ENCODE measurements at regions not wholly inside any gene's neighbourhood (a gene's known extent, or its start where the extent isn't known, plus 50 kb on each side); places are given as distances from the start of the nearest gene placed in this dataset.
"Not testable (repeated sequence)": the region's sequence is repeated elsewhere in the genome, so short reads cannot be mapped to it uniquely, and the experiment has no call there.

DNA sequence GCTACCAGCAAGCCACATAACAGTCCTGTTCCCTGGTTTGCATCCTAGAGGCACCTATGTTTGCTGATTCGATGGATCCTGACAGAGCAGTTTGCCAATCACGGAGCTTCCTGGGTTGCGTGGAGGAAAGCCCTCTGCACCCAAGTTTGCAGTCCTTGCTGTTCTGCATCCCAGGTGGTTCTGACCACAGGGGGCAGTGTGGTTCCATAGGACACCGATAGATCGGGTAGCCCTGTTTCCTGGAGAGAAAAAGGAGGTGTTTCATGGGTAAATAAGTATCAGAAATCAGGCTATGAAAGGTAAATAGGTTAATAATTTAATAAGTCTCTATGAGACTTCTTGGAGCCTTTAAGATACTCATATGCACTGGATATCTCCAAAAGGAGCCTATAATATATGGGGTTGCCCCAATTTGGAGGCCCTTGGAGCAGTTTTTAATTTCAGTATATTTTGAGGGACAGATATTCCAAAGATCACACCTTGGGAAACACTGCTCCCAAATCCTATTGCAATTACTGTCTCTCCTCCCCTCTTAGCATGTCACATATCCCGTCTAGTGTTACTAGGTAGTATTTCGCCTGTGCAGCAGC lies 194.6 kb upstream of the TPM1 start:
- intact Hi-C loops (cut with micrococcal nuclease): loop anchor here (1.0 kb wide), 1 partner anchor 245 kb away; no protein-coding TSS in a partner anchor

- intact Hi-C loops (cut with micrococcal nuclease): loop anchor here (1.0 kb wide), 1 partner anchor 245 kb away; no protein-coding TSS in a partner anchor
These were observed 193.9 kb upstream of the TPM1 start for GRCh38 chr15:62848632-62849050.

- intact Hi-C loops (cut with micrococcal nuclease): no loop called here
These were observed 193.0 kb upstream of the TPM1 start for GRCh38 chr15:62849316-62850106.

DNA sequence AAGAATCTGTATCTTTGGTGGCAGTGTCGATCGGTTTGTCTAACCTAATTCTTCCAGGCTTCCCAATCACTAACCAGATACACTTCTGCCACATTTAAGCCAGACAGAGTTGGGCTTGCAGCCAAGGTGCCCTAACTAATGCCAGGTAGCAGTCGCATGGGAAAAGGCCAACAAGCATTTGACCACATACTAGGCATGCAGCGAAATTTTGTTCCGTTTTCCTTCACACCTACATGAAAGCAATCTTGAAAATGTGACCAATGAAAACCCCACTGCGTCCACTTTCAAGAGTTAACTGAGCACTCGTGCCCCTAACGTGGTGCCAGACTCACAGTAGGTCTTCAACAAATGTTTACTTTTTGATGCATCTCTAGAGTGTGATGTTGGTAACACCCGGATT lies 192.2 kb upstream of the TPM1 start:
- intact Hi-C loops (cut with micrococcal nuclease): no loop called here

- intact Hi-C loops (cut with micrococcal nuclease): no loop called here
These were observed 191.7 kb upstream of the TPM1 start for GRCh38 chr15:62850791-62851291.

DNA sequence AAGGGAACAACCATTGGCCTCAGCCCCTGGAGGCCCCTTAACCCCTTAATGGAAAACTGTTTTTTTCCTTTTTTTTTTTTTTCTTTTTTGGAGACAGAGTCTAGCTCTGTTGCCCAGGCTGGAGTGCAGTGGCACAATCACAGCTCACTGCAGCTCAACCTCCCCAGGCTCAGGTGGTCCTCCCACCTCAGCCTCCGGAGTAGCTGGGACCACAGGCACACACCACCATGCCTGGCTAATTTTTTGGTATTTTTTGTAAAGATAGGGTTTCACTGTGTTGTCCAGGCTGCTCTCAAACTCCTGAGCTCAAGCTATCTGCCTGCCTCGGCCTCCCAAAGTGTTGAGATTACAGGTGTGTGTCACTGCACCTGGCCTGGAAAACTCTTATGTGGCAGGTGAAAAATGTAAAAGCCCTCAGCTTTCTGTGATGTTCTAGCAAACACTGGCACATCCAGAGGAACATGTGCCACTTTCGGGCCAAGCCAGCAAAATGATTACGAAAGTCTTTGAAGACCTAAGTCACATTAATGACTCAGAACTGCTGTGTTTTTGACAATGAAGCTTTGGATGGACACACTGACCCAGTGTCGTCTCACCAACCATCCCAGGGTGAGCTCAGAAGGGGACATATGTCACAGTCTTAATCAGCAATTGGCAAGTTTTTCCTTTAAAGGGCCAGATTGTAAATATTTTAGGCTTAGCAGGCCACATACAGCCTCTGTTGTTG lies 189.3 kb upstream of the TPM1 start:
- intact Hi-C loops (cut with micrococcal nuclease): no loop called here

- intact Hi-C loops (cut with micrococcal nuclease): no loop called here
These were observed 188.7 kb upstream of the TPM1 start for GRCh38 chr15:62853841-62854225.

GRCh38 chr15:62854420-62855084 lies 188.0 kb upstream of the TPM1 start:
- intact Hi-C loops (cut with micrococcal nuclease): no loop called here

DNA sequence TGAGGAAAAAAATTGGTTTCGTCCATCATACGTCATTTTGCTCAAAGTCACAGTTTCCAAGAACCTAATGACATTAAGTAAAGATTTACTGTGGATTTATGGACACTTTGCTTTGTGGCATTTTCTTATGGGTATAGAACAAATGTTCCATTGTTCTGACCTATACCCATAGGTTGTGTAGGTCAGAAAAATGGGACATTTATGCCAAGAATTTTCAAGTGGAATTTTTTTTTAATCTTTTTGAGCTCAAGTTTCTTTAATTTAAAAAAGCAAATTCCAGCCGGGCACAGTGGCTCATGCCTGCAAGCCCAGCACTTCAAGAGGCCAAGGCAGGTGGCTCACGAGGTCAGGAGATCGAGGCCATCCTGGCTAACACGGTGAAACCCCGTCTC lies 187.5 kb upstream of the TPM1 start:
- intact Hi-C loops (cut with micrococcal nuclease): no loop called here

DNA sequence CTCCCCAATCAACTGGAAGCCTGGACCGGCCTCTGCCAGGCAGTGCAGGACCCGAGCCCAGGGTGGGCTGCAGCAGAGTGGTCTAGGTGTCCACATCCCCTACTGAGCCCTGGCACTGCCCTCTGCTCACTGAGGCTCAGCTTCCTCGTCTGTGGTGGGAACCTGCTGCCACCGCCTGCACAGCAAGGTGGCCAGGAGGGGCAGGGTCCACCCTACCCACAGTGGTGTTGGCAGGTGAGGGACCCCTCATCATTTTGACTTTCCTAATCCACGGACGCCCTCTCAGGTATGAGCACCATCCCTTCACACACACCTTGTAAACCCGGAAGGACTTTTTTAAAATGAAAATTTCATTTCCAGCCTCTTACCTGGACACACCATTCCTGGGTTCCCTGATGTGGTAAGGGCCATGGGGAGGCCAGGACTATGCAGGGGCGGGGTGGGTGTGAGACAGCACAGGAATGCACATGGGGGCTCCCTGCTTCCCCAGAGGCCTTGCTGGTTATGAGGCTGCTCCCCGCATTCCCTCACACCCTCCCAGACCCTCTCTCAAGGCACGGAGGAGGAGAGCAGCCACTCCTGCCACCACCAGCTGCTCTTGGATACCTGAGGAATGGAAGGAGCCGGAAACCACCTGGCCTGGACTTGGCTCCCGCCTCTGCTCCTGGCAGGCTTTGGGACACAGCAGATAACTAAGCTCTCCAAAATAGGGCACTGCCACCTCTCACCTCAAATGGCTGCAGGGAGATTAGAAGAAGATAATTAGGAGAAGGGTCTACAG lies 185.9 kb upstream of the TPM1 start:
- intact Hi-C loops (cut with micrococcal nuclease): no loop called here

GRCh38 chr15:62857411-62857853 lies 185.1 kb upstream of the TPM1 start:
- intact Hi-C loops (cut with micrococcal nuclease): no loop called here

GRCh38 chr15:62858343-62858742 lies 184.2 kb upstream of the TPM1 start:
- intact Hi-C loops (cut with micrococcal nuclease): no loop called here

DNA sequence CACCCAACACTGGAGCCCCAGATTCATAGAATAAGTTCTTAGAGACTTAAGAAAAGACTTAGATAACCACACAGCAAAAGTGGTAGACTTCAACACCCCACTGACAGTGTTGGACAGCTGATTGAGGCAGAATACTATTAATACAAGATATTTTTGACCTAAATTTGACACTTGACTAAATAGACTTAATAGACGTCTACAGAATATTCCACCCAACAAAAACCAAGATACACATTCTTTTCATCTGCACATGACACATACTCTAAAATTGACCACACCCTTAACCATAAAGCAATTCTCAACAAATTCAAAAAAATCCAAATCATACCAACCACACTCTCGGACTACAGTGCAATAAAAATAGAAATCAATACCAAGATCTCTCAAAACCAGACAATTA lies 179.8 kb upstream of the TPM1 start:
- intact Hi-C loops (cut with micrococcal nuclease): no loop called here

- intact Hi-C loops (cut with micrococcal nuclease): no loop called here
These were observed 176.2 kb upstream of the TPM1 start for GRCh38 chr15:62866366-62866765.

GRCh38 chr15:62867844-62868243 lies 174.7 kb upstream of the TPM1 start:
- intact Hi-C loops (cut with micrococcal nuclease): no loop called here

DNA sequence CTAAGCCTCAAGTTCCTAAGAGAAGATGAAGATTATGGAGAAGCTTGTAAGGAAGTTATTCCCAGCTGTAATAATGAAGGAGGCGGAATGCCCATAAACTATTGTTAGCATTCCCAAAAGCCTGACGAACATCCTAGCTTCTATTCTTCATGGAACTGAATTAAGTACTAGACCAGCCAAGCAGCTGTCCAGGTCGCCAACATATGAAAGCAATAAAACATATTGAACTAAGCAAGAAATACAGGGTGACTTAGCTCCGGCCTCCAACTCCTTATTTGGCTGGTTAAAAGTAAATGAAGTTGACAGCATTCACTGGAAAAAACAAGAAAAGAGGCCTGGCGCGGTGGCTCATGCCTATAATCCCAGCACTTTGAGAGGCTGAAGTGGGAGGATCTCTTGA lies 174.0 kb upstream of the TPM1 start:
- intact Hi-C loops (cut with micrococcal nuclease): no loop called here

DNA sequence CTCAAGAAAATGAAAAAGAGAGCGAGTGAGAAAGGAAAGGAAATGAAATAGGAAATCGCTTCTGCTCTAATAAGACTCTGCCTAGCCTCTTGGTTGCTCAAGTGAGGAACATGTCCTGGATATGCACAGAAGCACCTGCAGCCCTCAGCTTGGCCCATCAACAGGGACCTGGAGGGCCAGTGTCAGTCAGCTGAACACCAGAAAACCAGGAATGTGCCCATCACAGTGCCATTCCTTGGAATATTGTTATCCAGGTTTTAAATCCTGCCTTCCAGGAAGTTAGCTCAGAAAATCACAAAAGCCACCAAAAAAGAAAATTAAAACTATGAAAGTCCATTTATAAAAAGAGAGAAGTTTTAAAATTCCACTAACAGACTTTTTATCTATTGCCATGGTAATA lies 173.4 kb upstream of the TPM1 start:
- intact Hi-C loops (cut with micrococcal nuclease): no loop called here

DNA sequence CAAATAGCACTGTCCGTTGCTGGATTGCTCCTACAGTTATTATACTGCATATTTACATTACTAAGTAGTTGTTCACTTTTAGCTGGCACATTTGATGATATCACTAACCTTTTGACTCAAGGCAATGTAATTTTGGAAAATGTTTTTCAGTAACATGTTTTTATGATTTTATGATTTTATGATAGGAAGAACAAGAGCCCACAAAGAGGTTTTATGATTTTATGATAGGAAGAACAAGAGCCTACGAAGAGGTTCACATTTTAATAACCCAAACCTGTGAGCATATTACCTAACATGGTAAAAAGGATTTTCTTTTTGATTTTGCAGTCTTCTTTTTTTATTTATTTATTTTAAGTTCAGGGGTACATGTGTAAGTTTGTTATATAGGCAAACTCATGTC lies 172.3 kb upstream of the TPM1 start:
- intact Hi-C loops (cut with micrococcal nuclease): no loop called here

DNA sequence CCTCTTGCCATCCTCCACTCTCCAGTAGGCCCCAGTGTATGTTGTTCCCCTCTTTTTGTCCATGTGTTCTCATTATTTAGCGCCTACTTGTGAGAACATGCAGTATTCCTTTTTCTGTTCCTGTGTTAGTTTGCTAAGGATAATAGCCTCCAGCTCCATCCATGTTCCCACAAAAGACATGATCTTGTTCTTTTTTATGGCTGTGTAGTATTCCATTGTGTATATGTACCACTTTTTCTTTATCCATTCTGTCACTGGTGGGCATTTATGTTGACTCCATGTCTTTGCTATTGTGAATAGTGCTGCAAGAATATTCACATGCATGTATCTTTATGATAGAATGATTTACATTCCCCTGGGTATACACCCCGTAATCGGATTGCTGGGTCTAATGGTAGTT lies 171.8 kb upstream of the TPM1 start:
- intact Hi-C loops (cut with micrococcal nuclease): not testable (repeated sequence)

- intact Hi-C loops (cut with micrococcal nuclease): no loop called here
These were observed 169.3 kb upstream of the TPM1 start for GRCh38 chr15:62873203-62873602.

DNA sequence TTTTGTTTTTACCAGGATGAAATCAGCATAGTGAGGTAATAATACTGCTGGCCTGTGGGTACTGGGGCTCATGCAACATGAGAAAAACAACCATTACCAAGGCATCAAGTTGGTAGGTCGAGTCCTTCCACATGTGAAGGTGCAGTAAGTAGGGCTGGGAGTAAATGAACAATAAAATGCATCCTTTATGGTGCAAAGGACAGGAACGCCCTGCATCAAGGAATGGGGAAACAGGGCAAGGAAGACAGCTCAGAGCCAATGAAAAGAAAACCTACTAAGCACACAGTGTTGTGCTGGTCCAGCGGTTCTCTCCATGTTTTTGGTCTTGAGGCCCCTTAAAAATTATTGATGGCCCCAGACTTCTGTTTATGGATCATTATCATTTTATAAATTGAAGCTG lies 168.5 kb upstream of the TPM1 start:
- intact Hi-C loops (cut with micrococcal nuclease): no loop called here
